KMS-11 (cell line): ENCODE measurements at regions not wholly inside any gene's neighbourhood (a gene's known extent, or its start where the extent isn't known, plus 50 kb on each side); places are given as distances from the start of the nearest gene placed in this dataset.

Experiments used
- H2AFZ ChIP-seq: fragments of 200-600 bp; sonication (generic); 2 replicates; pipeline ENCODE4 v1.6.1; 2016; ENCODE audit warnings: antibody characterized with exemption, mixed run types, low read depth
- H3K27ac ChIP-seq: fragments of 200-600 bp; sonication (generic); 2 replicates; pipeline ENCODE4 v1.6.1; 2016; ENCODE audit warnings: mild to moderate bottlenecking, mixed run types
- H3K27me3 ChIP-seq: fragments of 200-600 bp; sonication (generic); 2 replicates; pipeline ENCODE4 v1.6.1; 2017; ENCODE audit warnings: mild to moderate bottlenecking, low read depth, mixed run types, moderate library complexity; ENCODE audit not compliant: insufficient read depth
- H3K36me3 ChIP-seq: fragments of 200-600 bp; sonication (generic); 2 replicates; pipeline ENCODE4 v1.6.1; 2017; ENCODE audit warnings: mild to moderate bottlenecking, mixed run types; ENCODE audit not compliant: insufficient read depth
- H3K4me1 ChIP-seq: fragments of 200-600 bp; sonication (generic); 2 replicates; pipeline ENCODE4 v1.6.1; 2016; ENCODE audit warnings: mild to moderate bottlenecking, low read depth, mixed run types; ENCODE audit not compliant: poor library complexity, severe bottlenecking
- H3K4me2 ChIP-seq: fragments of 200-600 bp; sonication (generic); 2 replicates; pipeline ENCODE4 v1.7.0; 2016; ENCODE audit warnings: mild to moderate bottlenecking, mixed run types
- H3K4me3 ChIP-seq: fragments of 200-600 bp; sonication (generic); IDR thresholded peaks from 2 replicates; pipeline ENCODE4 v1.6.1; 2017; ENCODE audit warnings: low read depth, low read length, mixed read lengths; ENCODE audit not compliant: insufficient read depth
- H3K79me2 ChIP-seq: fragments of 200-600 bp; sonication (generic); 2 replicates; pipeline ENCODE4 v1.6.1; 2016; ENCODE audit warnings: low read depth, mixed run types; ENCODE audit not compliant: insufficient read depth
- H3K9ac ChIP-seq: fragments of 200-600 bp; sonication (generic); 2 replicates; pipeline ENCODE4 v1.6.1; 2016; ENCODE audit warnings: mild to moderate bottlenecking, mixed run types
- H4K20me1 ChIP-seq: fragments of 200-600 bp; sonication (generic); 2 replicates; pipeline ENCODE4 v1.6.1; 2016; ENCODE audit warnings: mild to moderate bottlenecking, mixed run types; ENCODE audit not compliant: insufficient read depth
- CTCF ChIP-seq: fragments of 200-600 bp; sonication (generic); conservative IDR thresholded peaks from 2 replicates; pipeline ENCODE4 v1.6.1; 2017; ENCODE audit warnings: low read depth, mild to moderate bottlenecking, antibody characterized with exemption, low read length, moderate library complexity, mixed read lengths

DNA sequence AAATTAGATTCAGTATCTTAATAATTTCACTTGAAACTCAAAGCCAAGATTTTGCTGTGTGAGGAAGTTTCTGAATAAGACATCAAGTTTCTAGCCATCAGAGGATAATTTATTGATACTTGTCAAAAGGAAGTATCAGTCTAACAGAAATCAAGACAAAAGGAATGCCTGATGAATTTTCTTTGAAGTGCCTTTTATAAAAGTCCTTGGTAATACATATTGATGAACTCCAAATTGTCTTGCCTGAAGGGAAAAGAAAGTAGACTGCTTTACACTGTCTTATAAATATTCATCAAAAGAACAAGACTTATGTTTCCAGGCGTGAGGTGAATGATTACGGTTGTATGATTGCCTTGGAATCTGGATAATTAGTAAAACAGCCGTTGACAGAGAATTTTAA is 986.0 kb upstream of the MAP3K7 start:
- Histone ChIP-seq H3K36me3 (no peaks in the 10 kb centered on the region), H3K27ac (no peak overlapping the region), H3K4me3 (no peak overlapping the region), H4K20me1 (no peaks in the 10 kb centered on the region), H2AFZ (no peak overlapping the region), H3K79me2 (no peaks in the 10 kb centered on the region), H3K9ac (no peak overlapping the region), H3K4me1 (no peaks in the 10 kb centered on the region), H3K27me3 (no peaks in the 10 kb centered on the region), H3K4me2 (no peak overlapping the region)
- TF ChIP-seq CTCF: no peak

GRCh38 chr6:91569071-91569470 is 982.2 kb upstream of the MAP3K7 start:
- H2AFZ ChIP-seq: no peak overlapping the region
- no peak overlapping the region for H3K9ac ChIP-seq
- H3K79me2 ChIP-seq: no peaks in the 10 kb centered on the region
- H3K4me1 ChIP-seq: no peaks in the 10 kb centered on the region
- H3K4me2 ChIP-seq: no peak overlapping the region
- H4K20me1 ChIP-seq: no peaks in the 10 kb centered on the region
- TF ChIP-seq CTCF: no peak
- no peak overlapping the region for H3K4me3 ChIP-seq
- no peak overlapping the region for H3K27ac ChIP-seq
- H3K27me3 ChIP-seq: no peaks in the 10 kb centered on the region
- H3K36me3 ChIP-seq: no peaks in the 10 kb centered on the region

DNA sequence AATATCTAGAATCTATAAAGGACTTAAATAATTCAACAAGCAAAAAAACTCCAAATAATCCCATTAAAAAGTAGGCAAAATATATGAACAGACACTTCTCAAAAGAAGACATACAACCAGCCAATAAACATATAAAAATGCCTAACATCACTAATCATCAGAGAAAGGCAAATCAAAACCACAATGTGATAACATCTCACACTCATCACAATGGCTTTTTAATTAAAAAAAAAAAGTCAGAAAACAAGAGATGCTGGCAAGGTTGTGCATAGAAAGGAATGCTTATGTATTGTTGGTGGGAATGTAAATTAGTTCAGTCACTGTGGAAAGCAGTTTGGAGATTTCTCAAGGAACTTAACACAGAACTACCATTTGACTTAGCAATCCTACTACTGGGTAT is 979.6 kb upstream of the MAP3K7 start:
- no peak overlapping the region for H3K9ac ChIP-seq
- no peaks in the 10 kb centered on the region for H3K36me3 ChIP-seq
- no peak overlapping the region for H3K4me3 ChIP-seq
- no peak overlapping the region for H3K27ac ChIP-seq
- H3K4me1 ChIP-seq: no peaks in the 10 kb centered on the region
- no peaks in the 10 kb centered on the region for H3K79me2 ChIP-seq
- no peaks in the 10 kb centered on the region for H3K27me3 ChIP-seq
- H3K4me2 ChIP-seq: no peak overlapping the region
- TF ChIP-seq CTCF: no peak
- H4K20me1 ChIP-seq: no peaks in the 10 kb centered on the region
- no peak overlapping the region for H2AFZ ChIP-seq

DNA sequence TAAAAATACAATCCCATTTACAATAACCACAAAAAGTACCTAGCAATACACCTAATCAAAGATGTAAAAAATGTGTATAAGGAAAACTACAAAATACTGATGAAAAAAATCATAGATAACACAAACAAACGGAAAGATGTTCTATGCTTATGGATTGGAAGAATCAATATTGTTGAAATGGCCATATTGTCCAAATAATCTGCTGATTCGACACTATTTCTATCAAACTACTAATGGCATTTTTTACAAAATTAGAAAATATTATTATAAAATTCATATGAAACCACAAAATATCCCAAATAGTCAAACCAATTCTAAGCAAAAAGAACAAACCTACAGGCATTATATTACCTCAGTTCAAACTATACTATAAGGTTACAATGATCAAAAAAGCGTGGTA is 978.3 kb upstream of the MAP3K7 start:
- Histone ChIP-seq H2AFZ (no peak overlapping the region), H3K36me3 (no peaks in the 10 kb centered on the region), H3K27me3 (no peaks in the 10 kb centered on the region), H4K20me1 (no peaks in the 10 kb centered on the region), H3K79me2 (no peaks in the 10 kb centered on the region), H3K4me2 (no peak overlapping the region), H3K9ac (no peak overlapping the region), H3K4me1 (no peaks in the 10 kb centered on the region), H3K4me3 (no peak overlapping the region), H3K27ac (no peak overlapping the region)
- TF ChIP-seq CTCF: no peak

DNA sequence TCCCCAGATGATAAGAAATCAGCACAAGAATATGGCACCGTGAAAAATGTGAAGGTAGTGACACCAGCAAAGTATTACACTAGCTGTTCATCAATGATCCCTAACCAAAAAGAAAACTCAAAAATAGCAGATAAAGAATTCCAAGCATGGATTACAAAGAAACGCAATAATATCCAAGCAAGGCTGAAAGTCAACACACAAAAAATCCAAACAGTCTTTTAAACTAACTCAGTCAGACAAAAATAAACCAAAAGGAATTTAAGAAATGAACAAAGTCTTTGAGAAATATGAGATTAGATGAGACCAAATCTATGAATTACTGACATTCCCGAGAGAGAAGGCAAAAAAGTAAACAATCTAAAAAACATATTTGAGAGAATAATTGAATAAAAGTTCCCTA is 976.1 kb upstream of the MAP3K7 start:
- Histone ChIP-seq H3K27ac (no peak overlapping the region), H3K4me2 (no peak overlapping the region), H3K4me3 (no peak overlapping the region), H3K9ac (no peak overlapping the region), H3K36me3 (no peaks in the 10 kb centered on the region), H3K79me2 (no peaks in the 10 kb centered on the region), H2AFZ (no peak overlapping the region), H4K20me1 (no peaks in the 10 kb centered on the region), H3K4me1 (no peaks in the 10 kb centered on the region), H3K27me3 (no peaks in the 10 kb centered on the region)
- no peak for TF ChIP-seq CTCF
